ENCODE measurements at regions not wholly inside any gene's neighbourhood (a gene's known extent, or its start where the extent isn't known, plus 50 kb on each side); places are given as distances from the start of the nearest gene placed in this dataset.

GRCh38 chr13:22569811-22570210 lies 611.0 kb upstream of the SGCG start:
- no peak for TF ChIP-seq CTCF (conservative IDR thresholded peaks at IDR 0.05 in 1 of 2, IDR thresholded peaks at IDR 0.05 in 1 of 2; ENCODE audit: extremely low read depth in 1 of 2, insufficient read depth in 1 of 2, low read depth in 1 of 2, low read length in 2 of 2)
- TF ChIP-seq EZH2 (IDR thresholded peaks at IDR 0.05; ENCODE audit: borderline replicate concordance, low read length): no peak

Measured in mammary epithelial cell (primary cell).